22Rv1 (cell line): ENCODE measurements at regions not wholly inside any gene's neighbourhood (a gene's known extent, or its start where the extent isn't known, plus 50 kb on each side); places are given as distances from the start of the nearest gene placed in this dataset.

Experiments
- H3K27ac ChIP-seq: fragments of 450-650 bp; 2 replicates; pipeline ENCODE4 v1.5.1; 2017
- ZFX ChIP-seq: fragments of 450-650 bp; IDR thresholded peaks from 2 replicates; pipeline ENCODE4 v1.6.1; 2017; ENCODE audit warnings: antibody characterized with exemption, borderline replicate concordance
- TF ChIP-seq, protein P1 (sequence below): fragments of 450-650 bp; IDR thresholded peaks from 2 replicates; pipeline ENCODE4 v1.5.1; 2017; ENCODE audit warnings: mild to moderate bottlenecking

DNA sequence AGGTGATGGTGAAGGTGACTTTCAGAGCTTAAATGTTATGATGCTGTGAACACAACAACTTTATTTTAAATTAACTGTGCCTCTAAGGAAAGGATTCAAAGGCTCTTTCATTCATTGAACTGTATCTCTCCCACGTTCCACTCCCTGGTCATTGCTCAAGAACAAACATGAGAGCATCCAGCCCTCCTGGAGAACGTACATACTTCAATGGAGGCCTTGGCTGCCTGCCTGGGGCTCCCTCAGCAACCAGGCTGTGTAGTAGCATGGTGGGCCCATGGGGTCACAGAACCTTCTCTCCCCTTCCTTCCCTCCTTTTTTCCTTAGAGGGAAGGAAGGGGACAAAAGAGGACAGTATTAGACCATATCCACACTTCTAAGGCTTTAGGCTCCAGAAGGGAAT lies 234.3 kb downstream of the CDC5L start:
- no peak overlapping the region for H3K27ac ChIP-seq
- TF ChIP-seq ZFX: no peak
- TF ChIP-seq, protein P1, sequence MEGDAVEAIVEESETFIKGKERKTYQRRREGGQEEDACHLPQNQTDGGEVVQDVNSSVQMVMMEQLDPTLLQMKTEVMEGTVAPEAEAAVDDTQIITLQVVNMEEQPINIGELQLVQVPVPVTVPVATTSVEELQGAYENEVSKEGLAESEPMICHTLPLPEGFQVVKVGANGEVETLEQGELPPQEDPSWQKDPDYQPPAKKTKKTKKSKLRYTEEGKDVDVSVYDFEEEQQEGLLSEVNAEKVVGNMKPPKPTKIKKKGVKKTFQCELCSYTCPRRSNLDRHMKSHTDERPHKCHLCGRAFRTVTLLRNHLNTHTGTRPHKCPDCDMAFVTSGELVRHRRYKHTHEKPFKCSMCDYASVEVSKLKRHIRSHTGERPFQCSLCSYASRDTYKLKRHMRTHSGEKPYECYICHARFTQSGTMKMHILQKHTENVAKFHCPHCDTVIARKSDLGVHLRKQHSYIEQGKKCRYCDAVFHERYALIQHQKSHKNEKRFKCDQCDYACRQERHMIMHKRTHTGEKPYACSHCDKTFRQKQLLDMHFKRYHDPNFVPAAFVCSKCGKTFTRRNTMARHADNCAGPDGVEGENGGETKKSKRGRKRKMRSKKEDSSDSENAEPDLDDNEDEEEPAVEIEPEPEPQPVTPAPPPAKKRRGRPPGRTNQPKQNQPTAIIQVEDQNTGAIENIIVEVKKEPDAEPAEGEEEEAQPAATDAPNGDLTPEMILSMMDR: no peak

DNA sequence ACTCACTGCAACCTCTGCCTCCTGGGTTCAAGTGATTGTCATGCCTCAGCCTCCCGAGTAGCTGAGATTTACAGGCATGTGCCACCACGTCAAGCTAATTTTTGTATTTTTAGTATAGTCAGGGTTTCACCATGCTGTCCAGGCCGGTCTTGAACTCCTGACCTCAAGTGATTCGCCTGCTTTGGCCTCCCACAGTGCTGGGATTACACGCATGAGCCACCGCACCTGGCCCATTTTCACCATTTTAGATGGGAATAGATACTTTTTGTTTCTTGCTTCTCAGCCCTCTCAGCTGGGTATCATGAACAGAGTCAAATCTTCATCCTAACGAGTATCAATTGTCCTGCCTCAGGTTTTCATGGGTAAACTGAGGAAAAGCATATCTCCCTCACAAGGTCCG lies 235.0 kb downstream of the CDC5L start:
- H3K27ac ChIP-seq: no peak overlapping the region
- TF ChIP-seq ZFX: no peak
- TF ChIP-seq, protein P1: no peak

DNA sequence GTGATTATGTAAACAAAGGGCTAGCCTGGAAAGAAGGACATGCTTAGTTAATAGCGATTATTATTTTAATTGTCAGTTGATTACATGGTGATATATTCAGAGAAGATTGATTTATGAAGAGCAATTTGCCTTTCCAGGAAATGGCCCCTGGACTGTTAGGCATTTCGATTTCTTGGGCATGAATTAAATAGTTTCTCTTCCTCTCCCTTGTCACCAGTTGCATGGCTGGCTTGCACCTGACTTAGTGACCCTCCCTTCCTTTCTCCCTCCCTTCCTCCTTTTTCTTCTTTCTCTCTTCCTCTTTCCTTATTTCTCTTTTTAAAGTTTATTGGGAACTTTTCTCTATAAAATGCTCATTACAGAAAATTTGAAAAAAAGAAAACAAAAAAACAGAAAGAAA lies 235.4 kb downstream of the CDC5L start:
- H3K27ac ChIP-seq: no peak overlapping the region
- TF ChIP-seq ZFX: no peak
- TF ChIP-seq, protein P1: no peak

DNA sequence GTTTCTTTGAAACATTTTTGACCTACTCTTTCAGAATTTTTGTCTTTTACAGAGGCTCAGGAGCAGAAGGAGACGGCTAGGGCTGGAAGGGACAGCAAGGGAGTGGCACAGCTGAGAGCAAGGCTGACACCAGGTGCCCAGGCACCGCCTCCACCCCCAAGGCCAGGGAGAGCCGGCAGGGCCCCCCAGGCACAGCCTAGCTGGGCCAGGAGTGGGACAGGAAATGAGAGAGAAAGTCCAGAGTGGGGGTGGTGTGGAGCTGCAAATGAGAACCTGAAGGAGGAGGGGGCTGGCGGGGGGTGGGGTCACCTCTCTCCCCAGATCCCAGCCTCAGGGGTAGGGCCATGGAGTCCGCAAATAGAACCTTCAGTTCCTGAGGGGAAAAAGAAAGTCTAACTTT lies 236.7 kb downstream of the CDC5L start:
- no peak overlapping the region for H3K27ac ChIP-seq
- TF ChIP-seq, protein P1: no peak
- no peak for TF ChIP-seq ZFX

- no peak overlapping the region for H3K27ac ChIP-seq
- TF ChIP-seq, protein P1: no peak
- TF ChIP-seq ZFX: no peak
Measured at GRCh38 chr6:44624936-44625573, 237.5 kb downstream of the CDC5L start.

GRCh38 chr6:44625996-44626395 lies 238.5 kb downstream of the CDC5L start:
- no peak for TF ChIP-seq ZFX
- TF ChIP-seq, protein P1: no peak
- no peak overlapping the region for H3K27ac ChIP-seq

- TF ChIP-seq ZFX: no peak
- TF ChIP-seq, protein P1: no peak
- H3K27ac ChIP-seq: no peak overlapping the region
Measured at GRCh38 chr6:44626616-44627015, 239.1 kb downstream of the CDC5L start.
